Naive B cell (primary cell): ENCODE measurements at regions not wholly inside any gene's neighbourhood (a gene's known extent, or its start where the extent isn't known, plus 50 kb on each side); places are given as distances from the start of the nearest gene placed in this dataset.

Experiments used
- ATAC-seq, 2 donors: fragments of 150-1000 bp; cut with Tn5 transposase; 2 replicates each; pipeline ENCODE4 v1.10.0; 2021; ENCODE audit warnings: low read depth in 2 of 2, mild to moderate bottlenecking in 2 of 2, moderate library complexity in 2 of 2
- DNase-seq: peaks from one replicate; pipeline ENCODE4 v3.0.0; 2022
- H3K27ac Mint-ChIP-seq, 6 donors: one replicate each; pipeline ENCODE4 v1.8.0; 2020 to 2022; ENCODE audit warnings: mild to moderate bottlenecking in 6 of 6, mixed read lengths in 6 of 6, moderate library complexity in 5 of 6, inconsistent platforms in 2 of 6
- H3K27me3 Mint-ChIP-seq, 3 donors: one replicate each; pipeline ENCODE4 v1.8.0; 2021 to 2022; ENCODE audit warnings: mixed read lengths in 3 of 3, mild to moderate bottlenecking in 1 of 3
- H3K36me3 Mint-ChIP-seq, 2 donors: one replicate each; pipeline ENCODE4 v1.8.0; 2020 to 2022; ENCODE audit warnings: mixed read lengths in 2 of 2, inconsistent platforms in 1 of 2, mild to moderate bottlenecking in 1 of 2
- H3K4me1 Mint-ChIP-seq, 3 donors: one replicate each; pipeline ENCODE4 v1.8.0; 2020 to 2022; ENCODE audit warnings: mixed read lengths in 3 of 3, inconsistent platforms in 1 of 3, mild to moderate bottlenecking in 1 of 3, moderate library complexity in 1 of 3
- H3K4me3 Mint-ChIP-seq, 8 donors: one replicate each; pipeline ENCODE4 v1.8.0; 2020 to 2022; ENCODE audit warnings: mild to moderate bottlenecking in 8 of 8, mixed read lengths in 8 of 8, moderate library complexity in 8 of 8, inconsistent platforms in 2 of 8
- H3K9me3 Mint-ChIP-seq, 7 donors: one replicate each; pipeline ENCODE4 v1.8.0; 2020 to 2022; ENCODE audit warnings: mixed read lengths in 7 of 7, mild to moderate bottlenecking in 5 of 7, inconsistent platforms in 2 of 7, moderate library complexity in 1 of 7

- H3K27ac Mint-ChIP-seq = no peak overlapping the region
- no peaks in the 10 kb centered on the region for H3K27me3 Mint-ChIP-seq
- H3K4me3 Mint-ChIP-seq = no peak overlapping the region
- no peaks in the 10 kb centered on the region for H3K36me3 Mint-ChIP-seq
- DNase-seq = no peak
- no peaks in the 10 kb centered on the region for H3K4me1 Mint-ChIP-seq
- H3K9me3 Mint-ChIP-seq = no peaks in the 10 kb centered on the region
- no peak for ATAC-seq
These were observed 538.0 kb upstream of the CAMK1G start for GRCh38 chr1:209045331-209046057.

GRCh38 chr1:209046058-209046417 is 537.5 kb upstream of the CAMK1G start:
- DNase-seq (no peak), ATAC-seq (no peak)
- H3K4me3 Mint-ChIP-seq = no peak overlapping the region
- no peaks in the 10 kb centered on the region for H3K9me3 Mint-ChIP-seq
- no peak overlapping the region for H3K27ac Mint-ChIP-seq
- no peaks in the 10 kb centered on the region for H3K4me1 Mint-ChIP-seq
- H3K36me3 Mint-ChIP-seq = no peaks in the 10 kb centered on the region
- H3K27me3 Mint-ChIP-seq = no peaks in the 10 kb centered on the region

DNA sequence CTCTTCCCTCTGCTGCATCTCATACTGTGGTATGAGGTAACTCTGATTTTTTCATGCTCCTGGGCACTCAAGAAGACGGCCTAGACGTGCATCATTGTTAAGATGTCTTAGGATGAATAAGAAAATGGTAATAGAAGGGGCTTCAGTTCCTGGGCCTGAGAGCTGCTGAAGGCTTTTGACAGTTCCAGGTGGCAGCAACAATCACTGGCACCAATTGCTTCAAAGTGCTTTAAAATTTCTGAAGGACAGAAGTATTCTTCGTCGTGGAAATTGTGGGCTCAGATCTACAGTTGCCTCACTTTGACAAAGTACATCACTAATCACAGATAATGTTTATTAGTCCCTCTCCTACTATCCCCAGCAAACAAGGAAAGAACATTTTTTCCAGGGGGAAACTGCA is 536.6 kb upstream of the CAMK1G start:
- H3K4me1 Mint-ChIP-seq = no peaks in the 10 kb centered on the region
- no peak overlapping the region for H3K27ac Mint-ChIP-seq
- H3K27me3 Mint-ChIP-seq = no peaks in the 10 kb centered on the region
- no peaks in the 10 kb centered on the region for H3K36me3 Mint-ChIP-seq
- DNase-seq = no peak
- ATAC-seq = no peak
- no peak overlapping the region for H3K4me3 Mint-ChIP-seq
- H3K9me3 Mint-ChIP-seq = peaks cover 0 to under 1% (median 0%) of the 10 kb centered on the region in 7 donors

DNA sequence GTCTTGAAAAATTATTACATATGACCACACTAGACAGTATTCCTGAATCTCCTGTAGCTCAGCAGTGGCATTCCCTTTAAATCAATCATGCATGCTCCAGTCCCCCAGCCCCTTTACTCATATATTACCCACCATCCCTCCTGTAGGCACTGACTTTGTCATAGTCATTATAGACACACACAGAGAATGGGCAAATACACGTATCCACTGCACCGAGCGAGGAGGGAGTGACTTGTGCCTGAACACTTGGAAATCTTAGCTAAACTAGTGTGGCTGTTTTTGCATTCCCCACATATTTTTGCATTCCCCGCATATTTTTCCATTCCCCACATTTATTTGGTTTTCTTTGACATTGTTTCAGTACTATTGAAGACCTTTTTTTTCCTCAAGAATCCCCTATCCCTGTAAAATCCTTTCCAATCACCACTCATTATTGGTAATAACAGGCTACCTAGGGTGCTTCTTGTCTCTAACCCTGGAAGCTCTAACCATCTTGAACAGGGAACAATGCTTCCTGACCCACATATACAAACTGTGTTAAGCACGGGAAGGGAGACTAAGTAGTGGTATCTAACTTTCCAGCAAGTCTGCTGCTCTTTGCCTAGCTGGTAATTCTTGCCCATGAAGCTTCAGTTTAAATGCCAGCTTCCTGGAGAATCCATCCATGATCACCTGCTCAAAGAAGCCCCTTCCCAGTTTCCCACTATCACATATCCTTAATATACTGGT is 534.4 kb upstream of the CAMK1G start:
- H3K27ac Mint-ChIP-seq = no peak overlapping the region
- peaks cover 0 to 12% (median 0%) of the 10 kb centered on the region in 3 donors for H3K27me3 Mint-ChIP-seq
- H3K4me3 Mint-ChIP-seq = no peak overlapping the region
- H3K9me3 Mint-ChIP-seq = peaks cover 3 to 7% (median 4%) of the 10 kb centered on the region in 7 donors
- no peak for ATAC-seq
- H3K36me3 Mint-ChIP-seq = no peaks in the 10 kb centered on the region
- no peaks in the 10 kb centered on the region for H3K4me1 Mint-ChIP-seq
- DNase-seq = no peak

DNA sequence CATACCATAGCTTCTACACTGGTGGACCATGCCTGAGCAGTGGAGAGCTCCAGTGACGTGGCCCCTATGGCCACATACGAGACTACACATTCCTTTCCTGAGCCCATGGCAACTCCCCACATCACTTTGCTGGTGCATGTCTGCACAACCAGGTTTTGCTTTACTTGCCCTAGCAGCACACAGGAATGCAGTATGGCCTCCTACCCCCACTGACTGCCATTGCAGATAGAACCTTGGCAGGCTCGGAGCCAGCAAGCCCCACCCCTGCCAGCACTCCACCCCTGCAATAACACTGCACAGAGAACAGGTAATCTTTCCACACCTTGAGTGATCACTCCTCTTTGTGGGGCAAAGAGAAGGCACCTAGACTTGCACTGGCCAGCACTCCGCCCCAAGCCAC is 531.9 kb upstream of the CAMK1G start:
- no peak for ATAC-seq
- Mint-ChIP-seq H3K4me3 (no peak overlapping the region), H3K9me3 (peaks cover 6 to 25% (median 11%) of the 10 kb centered on the region in 7 donors), H3K27ac (no peak overlapping the region), H3K36me3 (no peaks in the 10 kb centered on the region), H3K27me3 (peaks cover 0 to 14% (median 0%) of the 10 kb centered on the region in 3 donors), H3K4me1 (no peaks in the 10 kb centered on the region)
- no peak for DNase-seq

DNA sequence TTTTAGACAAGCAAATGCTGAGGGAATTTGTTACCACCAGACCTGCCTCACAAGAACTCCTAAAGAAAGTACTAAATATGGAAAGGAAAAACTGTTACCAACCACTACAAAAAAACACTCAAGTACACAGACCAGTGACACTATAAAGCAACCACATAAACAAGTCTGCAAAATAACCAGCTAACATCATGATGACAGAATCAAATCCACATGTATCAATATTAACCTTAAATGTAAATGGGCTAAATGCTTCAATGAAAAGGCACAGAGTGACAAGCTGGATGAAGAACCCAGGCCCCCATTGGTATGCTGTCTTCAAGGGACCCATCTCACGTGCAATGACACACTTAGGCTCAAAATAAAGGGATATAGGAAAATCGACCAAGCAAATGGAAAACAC is 529.9 kb upstream of the CAMK1G start:
- no peak overlapping the region for H3K27ac Mint-ChIP-seq
- no peaks in the 10 kb centered on the region for H3K4me1 Mint-ChIP-seq
- H3K4me3 Mint-ChIP-seq = no peak overlapping the region
- no peak for ATAC-seq
- peaks cover 6 to 29% (median 14%) of the 10 kb centered on the region in 7 donors for H3K9me3 Mint-ChIP-seq
- peaks cover 0 to 14% (median 0%) of the 10 kb centered on the region in 3 donors for H3K27me3 Mint-ChIP-seq
- DNase-seq = no peak
- H3K36me3 Mint-ChIP-seq = no peaks in the 10 kb centered on the region

GRCh38 chr1:209057083-209057482 is 526.4 kb upstream of the CAMK1G start:
- Mint-ChIP-seq H3K27me3 (peaks cover 0 to 14% (median 0%) of the 10 kb centered on the region in 3 donors), H3K4me1 (no peaks in the 10 kb centered on the region), H3K4me3 (no peak overlapping the region), H3K9me3 (peaks cover 6 to 29% (median 14%) of the 10 kb centered on the region in 7 donors), H3K36me3 (no peaks in the 10 kb centered on the region), H3K27ac (no peak overlapping the region)
- no peak for ATAC-seq
- DNase-seq = no peak

DNA sequence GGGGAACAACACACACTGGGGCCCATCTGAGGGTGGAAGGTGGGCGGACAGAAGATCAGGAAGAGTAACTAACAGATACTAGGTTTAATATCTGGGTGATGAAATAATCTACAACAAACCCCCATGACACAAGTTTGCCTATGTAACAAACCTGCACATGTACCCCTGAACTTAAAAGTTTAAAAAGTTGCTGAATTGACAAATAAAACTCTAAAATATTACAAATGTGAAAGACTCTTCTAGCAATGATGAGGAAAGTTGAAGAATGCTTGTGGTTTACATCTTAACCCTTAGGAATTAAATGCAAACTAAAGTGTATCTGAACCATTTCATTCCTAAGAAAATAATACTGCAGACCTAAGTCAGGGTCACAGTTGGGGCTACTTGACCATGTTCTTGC is 525.6 kb upstream of the CAMK1G start:
- no peak for ATAC-seq
- Mint-ChIP-seq H3K27ac (no peak overlapping the region), H3K4me1 (no peaks in the 10 kb centered on the region), H3K27me3 (peaks cover 0 to 9% (median 0%) of the 10 kb centered on the region in 3 donors), H3K9me3 (peaks cover 4 to 27% (median 14%) of the 10 kb centered on the region in 7 donors), H3K4me3 (no peak overlapping the region), H3K36me3 (no peaks in the 10 kb centered on the region)
- no peak for DNase-seq

DNA sequence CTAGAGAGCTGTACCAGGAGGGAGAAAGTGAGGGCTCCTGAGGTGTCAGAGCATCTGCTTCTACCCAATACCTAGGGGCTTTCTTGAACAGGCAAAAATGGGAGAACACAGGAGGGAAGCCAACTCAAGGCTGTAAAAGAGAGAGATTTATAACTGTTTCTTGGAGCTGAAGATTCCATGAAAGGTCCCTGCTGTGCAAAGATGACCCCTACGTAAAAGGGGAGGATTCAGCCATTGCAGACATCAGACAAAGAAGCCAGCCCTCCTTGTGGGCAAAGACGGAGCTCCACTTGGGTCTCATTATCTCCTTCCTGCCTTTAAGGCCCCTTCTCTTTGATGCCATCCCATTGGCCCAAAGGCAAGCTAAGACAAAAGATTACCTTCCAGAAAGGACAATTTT is 524.1 kb upstream of the CAMK1G start:
- no peaks in the 10 kb centered on the region for H3K36me3 Mint-ChIP-seq
- no peaks in the 10 kb centered on the region for H3K4me1 Mint-ChIP-seq
- H3K9me3 Mint-ChIP-seq = peaks cover 4 to 22% (median 11%) of the 10 kb centered on the region in 7 donors
- H3K27me3 Mint-ChIP-seq = no peaks in the 10 kb centered on the region
- no peak overlapping the region for H3K27ac Mint-ChIP-seq
- no peak for ATAC-seq
- DNase-seq = no peak
- H3K4me3 Mint-ChIP-seq = no peak overlapping the region

- no peak overlapping the region for H3K4me3 Mint-ChIP-seq
- H3K36me3 Mint-ChIP-seq = no peaks in the 10 kb centered on the region
- H3K4me1 Mint-ChIP-seq = no peaks in the 10 kb centered on the region
- H3K27ac Mint-ChIP-seq = no peak overlapping the region
- no peaks in the 10 kb centered on the region for H3K27me3 Mint-ChIP-seq
- peaks cover 3 to 20% (median 11%) of the 10 kb centered on the region in 7 donors for H3K9me3 Mint-ChIP-seq
- DNase-seq = no peak
- ATAC-seq = no peak
These were observed 523.5 kb upstream of the CAMK1G start for GRCh38 chr1:209059981-209060380.

GRCh38 chr1:209062081-209062620 is 521.4 kb upstream of the CAMK1G start:
- H3K4me1 Mint-ChIP-seq = no peaks in the 10 kb centered on the region
- no peak overlapping the region for H3K4me3 Mint-ChIP-seq
- no peak overlapping the region for H3K27ac Mint-ChIP-seq
- H3K27me3 Mint-ChIP-seq = peaks cover 0 to 8% (median 0%) of the 10 kb centered on the region in 3 donors
- ATAC-seq (no peak), DNase-seq (no peak)
- peaks cover 0 to 4% (median 0%) of the 10 kb centered on the region in 7 donors for H3K9me3 Mint-ChIP-seq
- H3K36me3 Mint-ChIP-seq = no peaks in the 10 kb centered on the region

DNA sequence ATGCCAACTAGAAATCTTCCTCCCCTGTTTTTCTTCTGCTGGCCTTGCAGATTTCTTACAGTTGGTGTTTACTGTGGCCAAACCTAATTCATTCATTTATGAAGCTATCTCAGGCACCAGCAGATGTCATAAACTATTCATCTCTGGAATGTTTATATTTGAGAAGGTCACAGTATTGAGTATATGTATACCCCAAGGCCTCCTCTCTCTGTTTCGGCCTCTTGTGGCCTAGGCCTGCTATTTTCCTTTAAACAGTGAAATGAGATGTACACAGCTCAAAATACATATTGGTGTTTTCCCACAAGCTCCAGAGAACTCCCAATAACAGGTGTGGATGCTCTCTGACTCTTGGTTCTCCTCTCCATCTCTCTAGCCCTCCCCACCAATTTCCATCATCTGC is 520.7 kb upstream of the CAMK1G start:
- Mint-ChIP-seq H3K4me3 (no peak overlapping the region), H3K36me3 (no peaks in the 10 kb centered on the region), H3K27me3 (peaks cover 0 to 8% (median 0%) of the 10 kb centered on the region in 3 donors), H3K27ac (no peak overlapping the region), H3K4me1 (no peaks in the 10 kb centered on the region), H3K9me3 (peaks cover 0 to 4% (median 0%) of the 10 kb centered on the region in 7 donors)
- DNase-seq (no peak), ATAC-seq (no peak)

DNA sequence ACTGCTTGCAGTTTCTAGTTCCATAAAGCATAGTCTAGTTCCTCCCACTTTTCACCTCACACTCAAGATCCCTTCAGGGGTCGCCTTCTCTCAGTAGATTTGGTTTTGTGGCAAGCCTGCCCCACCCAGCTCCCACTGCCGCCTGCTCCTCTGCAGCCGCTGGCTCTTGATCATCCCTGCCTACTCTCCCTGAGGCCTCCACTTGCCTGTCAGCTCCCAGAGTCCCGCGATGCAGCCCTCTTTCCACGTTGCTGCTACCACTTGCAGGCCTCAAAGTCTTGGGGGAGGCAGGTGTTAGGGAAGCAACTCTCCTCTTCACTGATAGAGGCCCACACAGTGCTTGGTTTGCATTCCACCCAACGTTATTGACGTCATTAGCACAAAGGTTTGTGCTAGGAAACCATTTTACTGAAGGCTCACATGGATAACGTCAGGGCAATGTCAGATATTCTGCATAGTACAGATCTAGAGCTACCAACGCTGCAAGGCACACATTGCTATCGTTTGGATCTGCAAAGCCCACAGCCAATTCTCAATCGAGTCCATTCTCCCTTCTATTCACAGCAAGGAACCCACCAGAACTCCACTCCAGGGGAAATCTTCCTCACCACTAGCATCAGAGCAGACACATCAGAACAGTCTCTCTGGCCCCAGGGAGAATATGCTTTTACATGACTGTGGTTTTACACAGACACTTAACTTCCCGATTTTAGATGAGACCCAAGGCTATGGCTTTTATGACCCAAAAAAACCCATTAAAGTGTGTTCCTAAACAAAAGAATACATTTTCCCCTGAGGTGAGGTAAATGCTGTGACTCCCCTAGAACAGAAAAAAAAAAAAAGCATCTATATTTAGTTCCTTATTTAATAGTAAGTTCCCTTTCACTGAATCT is 519.5 kb upstream of the CAMK1G start:
- Mint-ChIP-seq H3K4me1 (no peaks in the 10 kb centered on the region), H3K27ac (no peak overlapping the region), H3K9me3 (peaks cover 0 to 4% (median 0%) of the 10 kb centered on the region in 7 donors), H3K4me3 (no peak overlapping the region), H3K36me3 (no peaks in the 10 kb centered on the region), H3K27me3 (peaks cover 0 to 8% (median 0%) of the 10 kb centered on the region in 3 donors)
- no peak for DNase-seq
- ATAC-seq = no peak
